HL-60 (cell line): ENCODE measurements at regions not wholly inside any gene's neighbourhood (a gene's known extent, or its start where the extent isn't known, plus 50 kb on each side); places are given as distances from the start of the nearest gene placed in this dataset.

Experiments used
- DNase-seq, 2 experiments: peaks; one replicate each; pipeline ENCODE4 v3.0.0-alpha.2; 2010 to 2020; ENCODE audit warnings: low read depth in 1 of 2, low spot score in 1 of 2
- H3K27ac ChIP-seq: fragments of 250-450 bp; sonication (Bioruptor Pico); replicated peaks from 2 replicates; pipeline ENCODE4 v1.5.1; 2020; ENCODE audit warnings: mild to moderate bottlenecking, moderate library complexity
- H3K27me3 ChIP-seq: fragments of 250-450 bp; sonication (Bioruptor Pico); 2 replicates; pipeline ENCODE4 v1.5.1; 2021; ENCODE audit warnings: mild to moderate bottlenecking, moderate library complexity; ENCODE audit not compliant: insufficient read depth, poor library complexity, severe bottlenecking
- H3K4me3 ChIP-seq: replicated peaks from 2 replicates; pipeline ENCODE4 v1.5.1; 2011; ENCODE audit warnings: mild to moderate bottlenecking, control low read depth, low read length; ENCODE audit not compliant: insufficient read depth
- CTCF ChIP-seq: IDR thresholded peaks from one replicate; pipeline ENCODE4 v1.5.1; 2011; ENCODE audit warnings: low read length, control low read depth, inconsistent platforms; ENCODE audit not compliant: insufficient read depth
- GABPA ChIP-seq: IDR thresholded peaks from 2 replicates; pipeline ENCODE4 v1.6.1; 2012; ENCODE audit warnings: low read depth
- POLR2AphosphoS5 ChIP-seq: IDR thresholded peaks from 2 replicates; pipeline ENCODE4 v1.6.1; 2012; ENCODE audit warnings: low read depth
- REST ChIP-seq: IDR thresholded peaks from 2 replicates; pipeline ENCODE4 v1.6.1; 2012; ENCODE audit warnings: low read depth; ENCODE audit not compliant: insufficient replicate concordance
- SPI1 ChIP-seq: IDR thresholded peaks from 2 replicates; pipeline ENCODE4 v1.6.1; 2012; ENCODE audit warnings: low read depth, mild to moderate bottlenecking, borderline replicate concordance

GRCh38 chr5:124355928-124356327, 390.5 kb downstream of the ZNF608 start:
- Histone ChIP-seq H3K27me3 (no peaks in the 10 kb centered on the region), H3K27ac (no peak overlapping the region), H3K4me3 (no peak overlapping the region)
- TF ChIP-seq SPI1 (no peak), CTCF (no peak), GABPA (no peak), POLR2AphosphoS5 (no peak), REST (no peak)
- DNase-seq, result no peak

- Histone ChIP-seq H3K27me3 (no peaks in the 10 kb centered on the region), H3K27ac (no peak overlapping the region), H3K4me3 (no peak overlapping the region)
- DNase-seq, result no peak
- no peak for TF ChIP-seq SPI1
- TF ChIP-seq GABPA, result no peak
- no peak for TF ChIP-seq POLR2AphosphoS5
These were observed 393.4 kb downstream of the ZNF608 start for GRCh38 chr5:124353016-124353415.

- TF ChIP-seq REST (no peak), CTCF (no peak), POLR2AphosphoS5 (no peak), SPI1 (no peak), GABPA (no peak)
- DNase-seq, result no peak
- no peak overlapping the region for H3K27ac ChIP-seq
- H3K27me3 ChIP-seq, result no peaks in the 10 kb centered on the region
- no peak overlapping the region for H3K4me3 ChIP-seq
These were observed 394.1 kb downstream of the ZNF608 start for GRCh38 chr5:124352312-124352711.

- DNase-seq, result no peak
- no peak overlapping the region for H3K27ac ChIP-seq
- TF ChIP-seq CTCF (no peak), SPI1 (no peak)
- H3K4me3 ChIP-seq, result no peak overlapping the region
- H3K27me3 ChIP-seq, result no peaks in the 10 kb centered on the region
These were observed 396.5 kb downstream of the ZNF608 start for GRCh38 chr5:124349931-124350330.
